ENCODE measurements at regions not wholly inside any gene's neighbourhood (a gene's known extent, or its start where the extent isn't known, plus 50 kb on each side); places are given as distances from the start of the nearest gene placed in this dataset.
"Not testable (repeated sequence)": the region's sequence is repeated elsewhere in the genome, so short reads cannot be mapped to it uniquely, and the experiment has no call there.

DNA sequence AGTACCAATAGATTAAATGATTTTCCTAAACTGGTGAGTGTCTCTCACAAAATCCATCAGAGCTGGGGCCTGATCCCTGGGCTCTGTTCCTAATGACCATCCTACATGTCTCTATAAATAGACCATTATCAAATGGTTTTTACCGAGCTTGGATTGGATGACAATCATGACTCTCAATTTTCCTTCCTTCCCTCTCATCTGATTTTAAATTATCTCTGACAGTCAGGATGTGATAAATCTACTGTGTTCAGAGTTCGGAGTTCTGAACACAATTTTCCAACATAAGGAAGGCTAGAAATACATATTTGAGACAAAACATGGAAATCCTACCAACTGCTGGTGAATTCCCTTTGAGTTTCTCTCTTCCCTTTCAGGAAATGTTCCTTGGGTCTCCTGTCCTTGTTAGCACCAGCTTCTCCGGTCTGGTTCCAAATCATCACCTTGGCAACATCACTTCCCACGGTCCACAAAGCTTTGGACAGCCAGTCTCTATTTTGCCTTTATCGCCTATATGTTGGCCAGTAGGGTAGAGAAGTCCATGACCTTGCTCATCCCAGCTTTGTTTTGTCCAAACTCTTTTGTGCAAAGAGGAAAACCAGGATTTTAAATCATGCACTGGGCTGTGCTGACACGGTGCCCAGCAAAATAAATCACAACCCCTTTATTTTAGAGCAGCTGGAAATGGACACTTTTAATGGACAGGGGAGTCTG, 139.6 kb upstream of the ITGA6 start:
- no peak for DNase-seq (ENCODE audit: low spot score)

DNA sequence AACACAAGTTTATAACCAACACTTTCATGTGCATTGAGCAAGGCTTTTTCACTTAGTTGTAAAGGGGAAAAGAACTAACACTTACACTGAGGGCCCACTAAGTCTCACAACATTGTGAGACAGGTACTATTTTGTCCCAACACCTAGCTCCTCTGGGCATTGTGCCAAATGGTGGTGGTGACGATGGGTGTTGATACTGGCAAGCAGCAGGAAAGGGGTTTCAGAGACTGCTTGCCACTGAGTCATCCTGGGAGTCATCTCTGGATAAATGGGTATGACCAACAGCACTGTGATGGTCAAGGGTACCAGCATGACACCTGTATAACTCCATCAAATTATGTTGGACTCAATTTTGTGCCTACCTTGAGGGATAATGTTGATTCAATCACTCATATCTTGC, 138.8 kb upstream of the ITGA6 start:
- DNase-seq (ENCODE audit: low spot score) = no peak

DNA sequence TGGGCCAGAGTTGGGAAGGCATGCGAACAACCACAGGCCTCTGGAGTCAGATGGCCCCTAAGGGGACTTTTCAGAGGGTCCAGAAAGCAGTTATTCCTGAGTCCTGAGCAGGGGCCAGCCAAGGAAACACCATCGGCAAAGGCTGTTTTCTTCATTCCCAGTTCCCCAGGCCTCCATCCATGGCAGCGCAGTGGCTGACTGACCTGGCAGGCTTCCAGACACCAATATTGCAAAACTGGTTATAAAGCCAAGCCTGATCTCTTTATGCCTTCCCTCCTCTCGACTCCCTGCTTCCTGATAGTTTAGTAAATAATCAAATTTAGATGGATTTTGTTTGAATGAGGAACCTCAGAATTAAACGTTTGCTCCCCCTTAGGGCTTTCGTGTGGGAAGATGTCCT, 133.4 kb upstream of the ITGA6 start:
- no peak for DNase-seq (ENCODE audit: low spot score)

DNA sequence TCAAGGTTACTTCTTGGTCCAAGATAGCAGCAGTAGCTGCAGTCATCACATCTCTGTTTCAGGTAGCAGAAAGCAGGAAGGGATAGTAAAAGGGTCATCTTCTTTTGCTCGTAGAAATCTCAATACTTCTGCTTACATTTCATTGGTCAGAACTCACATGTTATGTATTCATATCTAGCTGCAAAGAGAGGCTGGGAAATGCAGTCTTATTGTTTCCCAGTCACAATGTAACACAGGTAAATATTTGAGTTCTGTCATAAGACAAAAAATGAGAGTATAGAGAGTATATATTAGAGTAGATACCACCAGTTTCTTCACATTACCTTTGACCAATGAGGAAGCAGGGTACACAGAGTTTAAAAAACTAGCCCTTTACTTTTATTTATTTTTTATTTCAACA, 132.4 kb upstream of the ITGA6 start:
- no peak for DNase-seq (ENCODE audit: low spot score)

DNA sequence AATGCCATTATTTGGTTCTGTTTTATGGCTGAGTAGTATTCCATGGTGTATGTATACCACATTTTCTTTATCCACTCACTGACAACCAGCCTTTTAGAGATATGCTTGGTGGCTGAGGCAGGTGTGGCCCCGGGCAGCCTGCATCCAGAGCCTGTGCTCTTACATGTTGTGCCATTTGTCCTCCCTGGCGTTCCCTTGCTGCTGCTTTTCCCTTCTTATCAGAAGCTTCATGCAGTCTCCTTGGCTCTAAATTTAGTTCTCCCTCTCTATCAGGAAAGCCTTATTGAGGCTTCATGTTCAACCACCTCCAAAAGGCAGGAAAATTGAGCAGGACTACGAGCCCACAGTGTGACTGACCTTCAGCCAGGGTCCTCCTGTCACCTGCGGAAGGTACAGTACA, 131.7 kb upstream of the ITGA6 start:
- DNase-seq (ENCODE audit: low spot score) = no peak

DNA sequence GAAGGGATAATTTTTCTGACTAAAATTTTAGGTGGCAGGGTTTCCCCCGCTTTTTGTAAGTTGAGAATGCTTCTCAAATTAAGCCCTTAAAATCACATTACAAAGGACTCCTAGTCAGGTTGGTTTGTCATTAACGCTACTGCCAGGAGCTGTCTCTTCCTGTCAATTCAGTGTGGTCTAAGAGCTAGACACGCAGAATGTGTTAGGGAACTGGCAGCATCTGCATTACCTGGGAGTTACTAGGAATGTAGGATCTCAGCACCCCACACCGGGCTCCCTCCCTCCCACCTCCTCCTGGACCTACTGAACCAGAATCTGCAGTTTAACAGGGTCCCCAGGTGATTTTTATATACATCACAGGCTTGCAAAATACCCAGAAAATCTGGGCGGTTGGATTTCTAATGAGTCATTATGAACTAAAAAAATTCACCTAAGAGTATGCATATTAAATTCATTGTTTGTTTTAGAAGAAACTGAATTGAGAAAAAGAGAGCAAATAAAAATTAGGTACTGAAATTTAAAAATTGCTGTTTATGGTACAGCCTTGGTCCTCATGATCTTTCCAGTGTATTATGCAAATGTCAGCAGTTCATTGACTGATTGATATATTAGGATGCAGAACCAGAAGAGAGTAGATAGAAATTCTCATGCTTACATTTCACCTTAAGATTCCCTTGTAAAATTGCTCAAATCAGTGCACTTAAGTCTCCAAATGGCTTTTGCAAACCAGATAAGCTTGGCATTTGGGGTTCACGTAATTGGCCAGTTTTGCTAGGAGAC, 130.9 kb upstream of the ITGA6 start:
- DNase-seq (ENCODE audit: low spot score) = no peak

DNA sequence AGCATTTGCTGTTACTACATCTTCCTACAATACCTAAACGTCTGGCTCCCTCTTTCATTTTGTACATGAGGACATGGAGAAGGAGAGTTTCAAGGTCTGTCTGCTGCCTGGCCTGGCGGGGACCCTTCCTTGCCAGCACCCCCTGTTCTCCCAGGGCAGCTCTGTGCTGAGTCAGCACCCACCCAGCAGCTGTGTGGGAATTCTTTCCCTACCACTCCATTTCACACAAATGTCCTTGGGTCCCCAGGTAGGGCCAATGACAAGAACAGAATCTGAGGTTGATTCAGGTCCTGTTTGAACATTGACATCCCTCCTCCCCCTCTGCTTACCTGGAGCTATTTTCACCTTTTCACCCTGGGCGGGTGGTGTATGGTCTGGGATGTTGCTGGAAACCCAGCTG, 129.9 kb upstream of the ITGA6 start:
- no peak for DNase-seq (ENCODE audit: low spot score)

DNA sequence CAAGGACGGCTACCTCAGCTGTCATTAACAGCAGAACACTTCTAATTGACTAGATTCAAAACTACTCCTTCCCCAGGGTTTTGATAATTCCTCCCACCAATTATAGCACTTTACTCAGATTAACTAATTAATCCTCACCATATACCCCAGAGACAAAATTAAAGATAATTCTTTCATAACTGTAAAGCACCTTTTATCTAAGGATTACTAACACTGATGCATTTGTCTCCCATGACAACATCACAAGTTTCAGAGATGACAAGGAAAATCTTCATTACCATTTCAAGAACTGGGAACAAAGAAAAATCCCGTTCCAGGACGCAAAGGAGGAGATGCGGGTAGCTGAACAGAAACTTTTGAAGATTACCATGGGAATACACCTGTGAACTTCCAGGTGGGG, 129.4 kb upstream of the ITGA6 start:
- DNase-seq (ENCODE audit: low spot score) = no peak

DNA sequence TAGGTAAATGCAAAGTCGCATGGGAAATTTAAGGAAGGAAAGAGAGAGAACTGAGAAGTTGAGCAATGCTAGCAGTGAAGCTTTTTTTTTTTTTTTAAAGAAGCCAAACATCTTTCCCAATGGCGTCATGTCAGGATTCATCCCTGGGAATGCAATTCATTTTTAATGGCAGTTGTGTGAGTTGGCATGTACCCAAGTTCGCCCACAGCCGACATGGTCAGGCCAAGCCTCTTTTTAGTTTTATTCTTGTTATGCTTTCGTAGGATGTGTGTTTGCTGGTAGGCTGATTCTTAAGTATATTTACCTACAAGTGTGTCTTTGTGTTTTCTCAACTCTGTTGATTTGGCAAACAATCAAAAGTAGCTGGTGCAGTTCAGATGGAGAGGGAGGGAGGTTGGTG, 127.6 kb upstream of the ITGA6 start:
- no peak for DNase-seq (ENCODE audit: low spot score)

DNA sequence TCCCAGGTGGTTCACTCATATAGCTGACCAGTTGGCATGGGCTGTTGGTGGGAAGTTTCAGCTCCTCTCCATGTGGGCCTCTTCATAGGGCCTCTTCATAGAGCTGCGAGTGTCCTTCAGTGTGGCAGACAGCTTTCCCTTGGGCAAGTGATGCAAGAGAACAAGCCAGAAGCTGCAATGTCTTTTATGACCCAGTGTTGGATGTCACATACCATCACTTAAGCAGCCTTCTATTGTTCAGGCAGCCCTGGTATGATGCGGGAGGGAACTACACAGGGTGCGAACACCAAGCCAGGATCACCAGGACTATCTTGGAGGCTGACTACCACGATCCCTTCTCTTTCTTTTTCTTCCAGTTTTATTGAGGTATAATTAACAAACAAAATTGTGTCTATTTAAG, 126.5 kb upstream of the ITGA6 start:
- DNase-seq (ENCODE audit: low spot score) = no peak

DNA sequence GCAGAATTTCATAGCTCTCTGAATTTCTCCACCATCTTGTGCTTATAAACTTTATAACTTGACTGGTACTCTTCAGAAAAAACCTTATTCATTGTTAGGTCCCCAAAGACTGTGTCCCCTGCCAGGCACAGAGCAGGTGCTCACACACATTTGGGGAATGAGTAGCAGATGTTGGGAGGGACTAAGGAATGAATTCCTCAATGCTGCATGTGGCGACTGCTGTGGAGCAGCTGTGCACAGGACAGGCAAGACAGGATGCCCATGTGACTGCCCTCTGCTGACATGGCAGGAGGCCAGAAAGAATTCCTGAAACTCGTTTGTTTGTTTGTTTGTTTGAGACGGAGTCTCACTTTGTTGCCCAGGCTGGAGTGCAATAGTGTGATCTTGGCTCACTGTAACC, 122.3 kb upstream of the ITGA6 start:
- DNase-seq (ENCODE audit: low spot score) = no peak

DNA sequence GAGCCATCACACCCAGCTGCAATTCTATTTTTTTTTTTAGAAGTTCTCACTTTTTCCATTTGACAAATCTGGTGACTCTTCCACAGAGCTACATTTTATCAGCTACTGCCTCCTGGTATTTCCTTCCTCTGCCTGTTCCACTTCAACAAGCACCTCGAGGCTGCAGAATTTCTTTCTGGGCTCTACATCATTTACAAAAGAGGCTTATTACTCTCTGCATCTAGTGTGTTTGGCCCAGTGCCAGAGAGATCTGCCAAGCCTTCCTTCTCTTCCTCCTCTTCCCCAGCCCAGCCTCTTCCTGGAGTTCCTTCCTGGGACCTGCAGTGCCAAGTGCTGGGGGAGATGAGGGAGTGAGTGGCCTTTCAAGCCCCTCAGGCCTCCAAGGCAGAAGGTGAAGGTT, 119.6 kb upstream of the ITGA6 start:
- DNase-seq (ENCODE audit: low spot score) = no peak

DNA sequence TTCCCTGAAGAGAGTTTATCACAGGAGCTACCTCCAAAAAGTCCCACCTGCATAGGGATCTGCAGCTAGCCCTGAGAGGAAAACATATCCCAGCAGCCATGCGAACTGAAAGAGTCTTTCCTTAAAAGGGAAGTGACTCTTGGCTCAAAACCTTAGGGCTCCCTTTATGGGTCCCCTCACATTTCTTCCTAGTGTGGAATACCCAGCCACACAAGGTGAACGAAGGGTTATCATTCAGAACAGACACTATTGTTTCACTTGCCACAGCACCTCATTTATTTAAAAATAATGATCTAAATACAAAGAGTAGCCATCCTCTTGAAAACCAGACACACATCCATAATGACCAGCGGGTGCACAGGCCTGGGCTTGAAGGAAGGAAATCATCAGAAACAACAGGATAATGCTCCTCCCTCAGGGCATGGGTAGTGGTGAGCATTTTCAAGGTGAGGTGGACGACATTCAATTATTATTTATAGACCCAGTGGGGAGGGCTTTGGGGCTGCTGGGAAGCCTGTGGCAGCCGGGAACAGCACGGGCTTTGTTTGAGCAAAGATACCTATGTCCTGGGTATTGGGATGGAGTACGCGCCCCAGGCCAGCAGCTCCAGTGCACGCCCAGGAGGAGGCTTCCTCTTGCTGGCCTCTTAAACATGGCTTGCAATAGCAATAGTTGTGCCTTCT, 119.0 kb upstream of the ITGA6 start:
- no peak for DNase-seq (ENCODE audit: low spot score)

DNA sequence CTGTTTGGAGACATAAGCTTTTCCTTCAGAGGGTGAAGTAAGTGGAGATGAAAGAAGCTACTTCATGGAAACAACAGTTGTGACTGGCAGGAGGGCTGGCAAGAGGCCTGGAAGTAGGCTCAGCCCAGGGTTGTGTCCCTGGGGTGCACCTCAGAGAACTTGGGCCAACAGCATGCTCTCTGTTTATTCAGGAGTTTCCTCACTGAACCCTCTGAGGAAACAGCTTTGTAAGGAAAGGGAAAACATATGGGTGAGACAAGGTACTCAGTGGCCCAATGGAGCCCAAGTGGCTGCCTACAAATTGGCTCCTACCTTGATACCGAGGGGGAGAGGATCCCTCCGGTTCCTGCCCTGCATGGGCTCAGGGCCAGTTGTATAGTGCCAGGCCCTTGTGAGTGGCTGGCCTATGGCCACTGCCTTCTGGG, 115.5 kb upstream of the ITGA6 start:
- DNase-seq (ENCODE audit: low spot score) = no peak

DNA sequence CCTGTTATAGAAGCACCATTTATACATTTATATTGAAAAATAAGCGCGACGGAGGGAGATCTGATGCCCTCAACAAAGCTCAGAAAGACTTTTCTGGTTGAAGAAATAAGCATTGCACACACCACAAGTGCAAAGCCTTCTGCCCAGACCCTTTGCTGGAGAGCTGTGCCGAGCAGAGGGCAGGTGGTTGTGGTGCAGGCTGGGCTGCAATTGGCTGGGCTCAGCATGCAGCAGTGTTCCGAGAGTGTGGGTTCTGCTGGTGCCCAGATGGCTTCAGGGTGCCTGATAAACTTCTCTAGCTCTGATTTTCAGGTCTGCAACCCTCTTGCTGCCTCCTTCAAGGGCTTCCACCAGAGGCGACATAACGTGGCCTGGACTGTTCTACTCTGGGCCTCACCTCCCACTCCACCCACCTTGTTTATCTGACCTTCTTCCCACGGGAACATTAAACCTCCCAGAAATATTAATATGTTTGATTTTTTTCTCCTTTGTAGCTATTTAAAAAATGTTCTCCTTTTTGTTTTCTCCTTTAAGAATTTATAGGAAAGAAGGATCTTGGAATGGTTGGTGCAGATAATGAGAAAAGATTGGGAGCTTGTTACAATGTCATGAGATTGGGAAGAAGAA, 113.6 kb upstream of the ITGA6 start:
- no peak for DNase-seq (ENCODE audit: low spot score)

DNA sequence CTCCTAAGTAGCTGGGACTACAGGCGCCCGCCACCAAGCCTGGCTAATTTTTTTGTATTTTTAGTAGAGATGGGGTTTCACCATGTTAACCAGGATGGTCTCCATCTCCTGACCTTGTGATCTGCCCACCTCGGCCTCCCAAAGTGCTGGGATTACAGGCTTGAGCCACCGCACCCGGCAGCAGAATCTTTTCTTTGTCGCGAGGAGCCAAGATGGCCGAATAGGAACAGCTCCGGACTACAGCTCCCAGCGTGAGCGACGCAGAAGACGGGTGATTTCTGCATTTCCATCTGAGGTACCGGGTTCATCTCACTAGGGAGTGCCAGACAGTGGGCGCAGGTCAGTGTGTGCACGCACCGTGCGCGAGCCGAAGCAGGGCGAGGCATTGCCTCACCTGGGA, 112.3 kb upstream of the ITGA6 start:
- DNase-seq (ENCODE audit: low spot score) = not testable (repeated sequence)

DNA sequence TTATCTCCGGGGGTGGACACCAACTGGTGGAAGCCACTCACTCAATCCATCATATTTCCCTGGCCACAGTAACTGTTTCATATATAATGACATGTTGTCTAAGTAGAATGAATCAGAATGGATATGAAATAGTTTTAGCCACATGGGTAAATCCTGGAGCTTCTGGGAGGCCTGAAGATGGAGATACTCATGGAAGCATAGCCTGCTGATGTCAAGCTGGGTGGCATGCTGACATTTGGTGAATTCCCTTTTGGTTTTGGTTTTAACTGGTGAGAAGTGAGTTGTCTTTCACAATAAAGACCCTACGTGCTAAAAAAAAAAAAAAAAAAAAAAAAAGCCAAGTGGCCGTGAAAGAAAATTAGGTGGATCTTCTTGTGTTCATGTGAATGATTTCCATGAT, 105.3 kb upstream of the ITGA6 start:
- DNase-seq (ENCODE audit: low spot score) = no peak

DNA sequence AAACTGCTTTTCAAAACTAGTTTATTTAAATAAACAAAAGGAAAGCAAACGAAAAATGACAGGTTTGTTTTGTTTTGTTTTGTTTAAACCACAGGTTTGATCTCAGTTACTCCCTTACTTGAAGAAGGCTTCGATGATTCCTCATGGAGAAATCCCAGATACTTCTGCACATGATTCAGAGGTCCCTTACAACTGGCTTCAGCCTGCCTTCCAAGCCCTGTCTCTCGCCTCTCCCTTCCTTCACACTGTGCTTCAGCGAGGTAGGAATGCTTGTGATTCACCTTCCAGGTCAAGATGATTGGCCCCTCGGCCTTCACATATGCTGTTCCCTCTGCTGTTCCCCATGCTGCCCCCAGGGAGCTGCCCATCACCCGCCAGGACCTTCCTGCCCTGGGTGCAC, 104.1 kb upstream of the ITGA6 start:
- DNase-seq (ENCODE audit: low spot score) = no peak

DNA sequence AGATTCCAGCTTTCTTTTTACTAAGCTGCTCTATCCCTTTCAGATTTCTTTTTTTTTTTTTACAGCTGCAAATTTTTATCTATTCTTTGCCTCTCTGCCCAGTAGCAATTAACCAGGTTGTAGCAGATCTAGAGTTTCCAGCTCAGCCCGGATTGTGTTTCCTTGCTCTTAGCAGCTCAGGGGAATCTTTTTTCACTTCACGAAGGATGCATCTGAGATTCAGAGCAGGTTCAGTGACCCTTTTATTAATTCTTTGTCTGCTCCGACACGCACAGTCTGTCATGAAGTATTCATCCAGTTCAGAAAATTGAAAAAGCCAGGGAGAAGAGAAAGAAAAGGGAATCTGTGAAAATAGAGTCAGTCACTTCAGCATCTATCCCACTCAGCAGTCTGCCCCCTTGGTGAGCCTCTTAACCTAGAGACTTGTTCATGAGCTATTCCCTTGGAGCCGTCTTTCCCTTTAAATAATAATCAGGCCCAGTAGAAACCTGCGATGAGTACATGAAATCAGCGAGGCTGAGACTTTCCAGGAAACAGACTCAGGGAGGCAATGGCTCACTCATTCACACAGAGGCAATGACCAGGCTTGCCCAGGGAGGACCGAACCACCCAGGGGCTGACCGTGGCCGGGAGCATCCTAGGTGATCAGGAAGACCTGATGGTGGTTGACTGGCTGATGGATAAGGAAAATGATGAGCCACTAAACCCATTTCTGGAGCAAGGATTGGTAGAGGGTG, 103.4 kb upstream of the ITGA6 start:
- no peak for DNase-seq (ENCODE audit: low spot score)

DNA sequence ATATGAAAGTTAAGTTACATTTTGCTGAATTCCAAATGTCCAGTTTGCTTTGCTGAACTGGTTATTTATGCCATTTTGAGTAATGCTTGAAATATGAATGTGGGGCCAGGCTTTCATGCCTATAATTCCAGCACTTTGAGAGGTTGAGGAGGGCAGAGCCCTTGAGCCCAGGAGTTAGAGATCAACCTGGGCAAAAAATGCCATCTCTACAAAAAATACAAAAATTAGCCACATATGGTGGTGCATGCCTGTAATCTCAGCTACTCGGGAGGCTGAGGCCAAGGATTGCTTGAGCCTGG, 101.2 kb upstream of the ITGA6 start:
- no peak for DNase-seq (ENCODE audit: low spot score)

DNA sequence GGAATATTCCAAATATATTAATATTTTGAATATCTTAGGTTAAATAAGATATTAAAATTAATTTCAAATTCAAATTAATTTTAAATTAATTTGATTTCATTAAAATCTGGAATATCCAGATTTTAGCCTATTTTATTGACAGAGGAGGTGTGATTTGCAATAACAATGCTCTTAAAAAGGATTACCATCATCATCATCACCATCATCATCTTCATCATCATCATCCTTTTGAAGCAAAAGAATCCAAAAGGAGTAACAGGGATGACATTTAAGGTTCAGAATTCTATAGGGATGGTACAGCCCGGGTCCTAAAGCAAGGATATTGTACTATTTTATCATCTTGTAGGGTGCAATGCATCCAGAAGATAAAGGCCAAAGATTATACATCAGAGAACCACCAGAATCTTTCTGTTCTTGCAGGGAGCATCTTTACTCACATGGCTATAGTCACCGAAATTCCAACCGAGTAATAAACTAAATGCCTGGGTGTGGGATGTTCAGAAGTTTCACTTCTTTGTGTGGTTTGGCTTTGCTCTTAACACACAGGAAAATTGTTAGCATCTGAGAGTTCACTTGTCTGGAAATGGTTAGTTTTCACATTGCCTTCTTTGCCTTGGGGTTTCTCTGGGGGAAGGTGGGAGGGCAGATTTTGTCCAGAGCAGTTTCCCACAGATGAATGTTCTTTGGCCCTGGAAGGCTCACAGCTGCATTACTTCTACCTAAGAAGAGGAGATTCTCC, 99.1 kb upstream of the ITGA6 start:
- DNase-seq (ENCODE audit: low spot score) = no peak

DNA sequence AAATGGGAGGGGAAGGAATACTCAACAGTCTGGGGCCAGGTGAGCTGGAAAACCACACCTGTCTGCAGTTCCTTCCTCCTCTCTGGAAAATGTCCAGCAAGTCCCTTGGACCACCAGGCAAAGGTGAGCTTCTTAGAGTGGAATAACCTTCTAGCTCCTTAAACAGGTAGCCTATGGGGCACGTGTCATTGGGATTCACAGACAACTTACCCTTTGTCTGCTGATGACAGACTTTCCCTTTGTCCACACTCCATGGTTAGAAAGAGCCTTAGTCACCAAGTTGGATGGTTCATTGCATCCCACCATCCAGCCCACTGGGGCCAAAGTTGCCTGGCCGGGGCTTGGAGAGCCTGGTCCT, 98.0 kb upstream of the ITGA6 start:
- no peak for DNase-seq (ENCODE audit: low spot score)
